Breast epithelium (tissue), 3 donors: ENCODE measurements at regions not wholly inside any gene's neighbourhood (a gene's known extent, or its start where the extent isn't known, plus 50 kb on each side); places are given as distances from the start of the nearest gene placed in this dataset.

ENCODE experiments used
- POLR2A ChIP-seq: fragments of 450-650 bp; IDR thresholded peaks from one replicate; pipeline ENCODE4 v1.6.1; 2016; ENCODE audit warnings: antibody characterized with exemption, mild to moderate bottlenecking, moderate library complexity
- POLR2AphosphoS5 ChIP-seq, 3 donors: sonication (generic); formaldehyde crosslinking; IDR thresholded peaks; one replicate each; pipeline ENCODE4 v1.6.1; 2017; ENCODE audit warnings: antibody characterized with exemption in 3 of 3
- TF ChIP-seq, protein P1 (sequence below), 3 donors: fragments of 450-650 bp; IDR thresholded peaks; one replicate each; pipeline ENCODE4 v1.5.1; 2016 to 2017; ENCODE audit warnings: antibody characterized with exemption in 3 of 3, mild to moderate bottlenecking in 3 of 3, moderate library complexity in 3 of 3

DNA sequence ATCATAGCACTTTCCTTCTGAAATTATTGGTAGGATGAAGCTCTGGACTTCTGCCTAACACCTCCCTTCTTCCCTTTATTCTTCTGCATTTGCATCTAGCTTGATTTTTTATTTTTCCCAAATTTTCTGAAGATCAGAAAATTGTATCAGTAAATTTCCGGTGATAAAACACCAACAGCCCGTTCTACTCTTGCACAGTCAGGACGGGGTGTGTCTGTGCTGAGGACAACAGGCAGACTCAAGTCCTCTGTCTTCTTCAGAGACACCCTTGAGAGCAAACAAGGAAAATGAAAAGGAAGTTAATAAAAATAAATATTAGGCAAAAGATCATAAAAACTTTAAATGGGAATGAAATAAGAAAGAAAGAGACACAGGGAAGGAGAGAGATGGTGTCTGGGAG lies 120.7 kb downstream of the ARL4C start:
- TF ChIP-seq POLR2AphosphoS5 (IDR thresholded peaks at IDR 0.05) (no peak), POLR2A (no peak)
- TF ChIP-seq, protein P1, sequence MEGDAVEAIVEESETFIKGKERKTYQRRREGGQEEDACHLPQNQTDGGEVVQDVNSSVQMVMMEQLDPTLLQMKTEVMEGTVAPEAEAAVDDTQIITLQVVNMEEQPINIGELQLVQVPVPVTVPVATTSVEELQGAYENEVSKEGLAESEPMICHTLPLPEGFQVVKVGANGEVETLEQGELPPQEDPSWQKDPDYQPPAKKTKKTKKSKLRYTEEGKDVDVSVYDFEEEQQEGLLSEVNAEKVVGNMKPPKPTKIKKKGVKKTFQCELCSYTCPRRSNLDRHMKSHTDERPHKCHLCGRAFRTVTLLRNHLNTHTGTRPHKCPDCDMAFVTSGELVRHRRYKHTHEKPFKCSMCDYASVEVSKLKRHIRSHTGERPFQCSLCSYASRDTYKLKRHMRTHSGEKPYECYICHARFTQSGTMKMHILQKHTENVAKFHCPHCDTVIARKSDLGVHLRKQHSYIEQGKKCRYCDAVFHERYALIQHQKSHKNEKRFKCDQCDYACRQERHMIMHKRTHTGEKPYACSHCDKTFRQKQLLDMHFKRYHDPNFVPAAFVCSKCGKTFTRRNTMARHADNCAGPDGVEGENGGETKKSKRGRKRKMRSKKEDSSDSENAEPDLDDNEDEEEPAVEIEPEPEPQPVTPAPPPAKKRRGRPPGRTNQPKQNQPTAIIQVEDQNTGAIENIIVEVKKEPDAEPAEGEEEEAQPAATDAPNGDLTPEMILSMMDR (IDR thresholded peaks at IDR 0.05), result no peak
